NCI-H446 treated with DMSO at 0.1 percent for 48 hours (cell line): ENCODE measurements at regions not wholly inside any gene's neighbourhood (a gene's known extent, or its start where the extent isn't known, plus 50 kb on each side); places are given as distances from the start of the nearest gene placed in this dataset.

Source experiments
- DNase-seq: peaks from one replicate; lab custom pipeline; 2025; lab: John Stamatoyannopoulos, UW

DNA sequence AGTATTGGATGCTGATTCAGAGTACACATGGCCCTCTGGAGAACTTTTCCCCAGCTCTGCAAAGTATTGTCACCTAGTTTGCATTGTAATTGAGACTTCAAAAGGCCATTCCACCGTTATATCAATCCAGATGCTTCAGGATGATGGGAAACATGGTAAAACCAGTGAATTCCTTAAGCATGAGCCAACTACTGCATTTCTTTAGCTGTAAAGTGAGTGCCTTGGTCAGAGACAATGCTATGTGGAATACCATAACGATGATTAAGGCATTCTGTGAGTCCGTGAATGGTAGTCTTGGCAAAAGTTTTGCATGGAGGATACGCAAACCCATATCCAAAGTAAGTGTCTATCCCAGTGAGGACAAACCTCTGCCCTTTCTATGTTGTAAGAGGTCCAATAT is 355.2 kb downstream of the DCAF12L2 start:
- DNase-seq, result no peak

DNA sequence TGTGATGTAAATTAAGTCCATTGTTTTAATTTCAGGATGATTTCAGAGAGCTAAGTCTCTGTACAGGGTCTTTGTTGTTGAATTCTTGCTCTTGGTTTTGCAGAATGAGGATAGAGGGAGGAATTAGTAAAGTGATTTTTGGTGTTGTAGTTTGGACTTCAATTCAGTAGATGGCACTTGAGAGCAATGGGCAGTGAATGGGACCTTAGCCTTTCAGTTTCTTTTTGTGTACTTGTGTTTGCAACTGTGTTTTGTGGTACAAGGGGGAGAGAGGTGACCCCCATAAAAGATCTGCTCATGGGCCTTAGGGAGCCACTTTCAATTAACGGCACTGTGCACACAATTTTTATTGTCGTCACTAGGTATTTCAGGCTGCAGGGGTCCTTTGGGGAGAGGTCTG is 340.0 kb downstream of the DCAF12L2 start:
- DNase-seq, result no peak

DNA sequence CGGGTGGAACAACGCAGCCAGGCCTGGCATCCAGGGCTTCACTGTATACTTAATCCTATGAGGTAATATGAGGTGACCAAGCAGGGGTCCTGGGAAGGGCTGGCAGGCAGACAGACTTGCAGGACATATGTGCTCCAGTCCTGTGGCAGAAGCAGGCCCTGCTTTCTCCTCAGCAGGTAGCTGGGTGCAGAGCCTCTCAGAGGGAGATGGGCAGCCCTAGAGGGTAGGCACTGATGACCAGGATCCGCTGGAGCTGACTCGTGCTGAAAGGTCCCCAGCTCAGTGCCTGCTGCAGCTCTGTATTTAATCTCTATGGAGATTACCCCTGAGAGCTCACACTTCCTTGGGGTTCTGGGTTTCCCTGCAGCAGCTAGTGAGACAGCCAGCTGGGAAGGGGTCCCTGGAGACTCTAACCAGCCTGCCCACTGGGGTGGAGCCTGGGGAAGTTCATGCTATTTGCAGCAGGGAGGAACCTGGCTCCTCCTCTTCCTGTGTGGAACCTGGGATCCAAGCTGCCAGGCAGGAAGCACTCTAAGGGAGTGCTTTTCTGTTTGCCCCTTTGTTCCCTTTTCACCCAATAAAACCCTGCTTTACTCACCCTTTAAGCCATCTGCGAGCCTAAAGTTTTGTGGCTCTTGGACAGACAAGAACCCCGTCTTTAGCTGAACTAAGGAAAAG is 339.2 kb downstream of the DCAF12L2 start:
- DNase-seq, result no peak

DNA sequence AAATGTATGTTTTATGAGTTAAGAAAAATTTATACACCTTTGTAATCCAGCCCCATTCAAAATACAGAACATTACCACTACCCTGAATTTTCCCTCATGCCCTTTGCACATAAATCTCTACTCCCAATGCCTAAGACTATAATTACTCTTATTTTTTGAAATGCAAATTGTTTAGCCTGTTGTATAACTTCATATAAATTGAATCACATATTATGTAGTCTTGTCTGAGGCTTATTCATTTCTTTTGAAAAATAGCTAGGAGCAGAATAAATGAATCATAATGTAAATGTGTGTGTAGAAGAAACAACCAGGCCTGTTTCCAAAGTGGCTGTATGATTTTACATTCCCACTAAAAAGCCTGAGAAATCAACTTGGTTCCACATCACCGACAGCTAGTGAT is 319.8 kb downstream of the DCAF12L2 start:
- DNase-seq, result no peak

DNA sequence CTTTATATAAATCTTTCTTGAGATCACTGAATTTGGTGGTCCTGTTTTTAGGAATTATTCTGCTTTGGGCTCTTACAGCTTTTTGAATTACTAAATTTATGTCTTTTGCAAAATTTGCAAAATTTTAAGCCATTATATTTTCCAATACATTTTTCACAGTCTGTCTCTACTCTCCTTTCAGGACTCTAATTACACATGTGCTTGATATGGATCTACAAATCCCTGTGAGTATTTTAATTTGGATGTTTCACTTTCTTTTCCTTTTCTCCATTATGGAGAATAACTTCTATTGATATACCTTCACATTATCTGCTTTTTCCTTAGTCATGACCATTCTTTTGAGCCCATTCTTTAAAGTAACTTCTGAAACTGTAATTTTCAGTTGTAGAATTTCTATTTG is 315.4 kb downstream of the DCAF12L2 start:
- no peak for DNase-seq

DNA sequence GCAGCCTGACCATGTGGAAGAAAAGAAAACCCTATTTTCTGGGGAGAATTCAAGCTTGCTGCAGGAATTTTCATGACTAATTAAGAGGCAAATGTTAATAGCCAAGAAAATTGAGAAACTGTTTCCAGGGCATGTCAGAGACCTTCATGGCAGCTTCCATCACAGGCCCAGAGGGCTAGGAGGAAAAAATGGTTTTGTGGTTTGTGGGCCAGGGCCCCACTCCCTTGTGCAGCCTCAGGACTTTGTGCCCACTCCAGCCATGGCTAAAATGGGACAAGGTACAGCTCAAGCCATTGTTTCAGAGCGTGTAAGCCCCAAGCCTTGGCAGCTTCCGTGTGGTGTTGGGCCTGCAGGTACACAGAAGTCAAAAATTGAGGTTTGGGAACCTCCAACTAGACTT is 282.9 kb downstream of the DCAF12L2 start:
- no peak for DNase-seq

DNA sequence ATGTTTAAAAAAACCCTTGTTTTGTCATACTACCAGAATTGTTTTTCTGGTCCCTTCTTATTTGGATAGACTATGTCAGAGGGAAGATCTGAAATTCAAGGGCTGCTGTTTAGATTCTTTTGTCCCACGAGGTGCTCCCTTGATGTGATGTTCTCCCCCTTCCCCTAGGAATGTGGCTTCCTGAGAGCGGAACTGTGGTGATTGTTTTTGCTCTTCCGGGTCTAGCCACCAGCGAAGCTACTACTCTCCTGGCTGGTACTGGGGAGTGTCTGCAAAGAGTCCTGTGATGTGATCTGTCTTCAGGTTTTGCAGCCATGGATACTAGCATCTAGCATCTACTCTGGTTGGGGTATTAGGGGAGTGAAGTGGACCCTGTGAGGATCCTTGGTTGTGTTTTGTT is 271.1 kb downstream of the DCAF12L2 start:
- DNase-seq, result no peak

DNA sequence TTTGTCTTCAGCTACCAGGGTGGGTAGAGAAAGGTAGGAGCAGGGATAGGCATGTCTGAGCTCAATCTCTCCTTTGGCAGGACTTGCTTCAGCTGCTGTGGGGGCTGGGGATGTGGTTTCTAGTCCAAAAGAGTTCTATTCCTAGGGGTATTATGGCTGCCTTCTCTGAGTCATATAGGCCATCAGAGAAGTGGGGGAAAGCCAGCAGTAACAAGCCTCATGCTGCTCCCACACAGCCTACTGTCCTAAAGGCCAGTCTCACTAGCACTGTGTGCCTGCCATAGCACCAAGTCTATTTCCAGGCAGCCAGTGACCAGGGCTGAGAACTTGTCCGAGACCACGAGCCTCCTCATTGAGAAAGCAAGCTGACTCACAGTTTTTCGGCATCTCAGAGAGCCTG is 270.6 kb downstream of the DCAF12L2 start:
- no peak for DNase-seq

DNA sequence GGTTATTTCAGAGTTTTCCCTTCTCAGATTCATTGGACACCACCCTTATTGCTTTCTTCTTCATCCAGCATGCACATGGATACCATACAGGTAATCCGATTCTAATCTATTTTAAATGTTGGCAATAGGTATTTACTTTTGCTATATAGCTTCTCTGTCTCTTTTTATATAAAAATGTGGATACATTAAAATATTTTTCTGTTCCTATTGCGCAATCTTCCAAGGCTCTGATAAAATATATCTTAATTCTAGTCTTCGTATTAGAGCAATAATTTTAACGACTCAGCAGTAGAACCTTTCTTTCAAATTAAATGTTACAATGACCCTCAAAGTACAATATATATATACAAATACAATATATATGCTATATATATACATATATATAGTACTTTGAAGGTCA is 239.8 kb downstream of the DCAF12L2 start:
- no peak for DNase-seq

DNA sequence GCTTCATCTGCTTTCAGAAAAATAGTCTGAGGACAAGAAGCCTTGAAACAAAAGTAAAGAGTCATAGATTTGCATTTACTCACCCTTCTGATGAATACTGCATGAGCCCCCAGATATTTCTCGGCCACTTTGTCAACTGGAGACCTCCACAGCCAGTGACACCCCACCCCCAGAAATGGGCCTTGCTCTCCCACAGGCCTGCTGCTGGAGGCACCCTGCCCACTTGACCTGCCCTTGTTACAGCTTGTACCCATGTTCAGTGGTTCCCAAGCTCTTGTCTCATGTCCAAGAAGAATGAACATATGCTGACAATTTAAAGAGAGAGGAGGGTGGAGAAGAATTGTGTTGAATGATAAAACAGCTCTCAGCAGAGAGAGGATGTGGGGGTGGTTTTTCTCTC is 225.1 kb downstream of the DCAF12L2 start:
- DNase-seq, result no peak

DNA sequence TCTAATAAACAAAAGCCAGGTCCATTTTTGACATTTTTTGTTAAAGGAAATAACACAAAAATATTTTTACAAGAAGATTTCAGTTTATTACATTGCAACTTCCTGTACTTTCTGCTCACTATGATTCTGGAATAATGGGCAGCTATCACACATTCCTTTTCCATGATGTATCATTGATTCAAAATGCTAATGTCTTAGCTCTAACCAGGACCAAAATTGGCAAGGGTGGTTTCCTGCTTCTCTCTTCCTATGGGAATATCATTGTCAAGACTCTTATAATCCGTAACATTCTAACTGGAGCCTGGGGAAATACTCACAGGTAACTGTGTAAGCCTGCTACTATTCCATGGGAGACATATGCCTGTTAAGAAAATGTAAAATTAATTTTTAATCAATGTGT is 218.6 kb downstream of the DCAF12L2 start:
- no peak for DNase-seq

DNA sequence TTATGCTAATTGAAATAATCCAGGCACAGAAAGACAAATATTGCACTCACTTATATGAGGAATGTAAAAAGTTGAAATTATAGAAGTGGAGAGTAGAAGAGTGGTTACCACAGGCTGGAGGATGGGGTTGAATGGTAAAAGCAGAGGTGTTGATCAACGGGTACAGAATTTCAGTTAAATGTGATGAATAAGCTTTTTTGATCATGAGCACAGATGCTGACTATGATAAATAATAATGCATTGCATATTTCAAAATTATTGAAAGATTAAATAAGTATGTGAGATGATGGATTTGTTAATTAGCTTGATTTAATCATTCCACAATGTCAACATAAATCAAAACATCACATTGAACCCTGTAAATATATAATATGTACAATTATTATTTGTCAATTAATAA is 213.1 kb downstream of the DCAF12L2 start:
- no peak for DNase-seq

DNA sequence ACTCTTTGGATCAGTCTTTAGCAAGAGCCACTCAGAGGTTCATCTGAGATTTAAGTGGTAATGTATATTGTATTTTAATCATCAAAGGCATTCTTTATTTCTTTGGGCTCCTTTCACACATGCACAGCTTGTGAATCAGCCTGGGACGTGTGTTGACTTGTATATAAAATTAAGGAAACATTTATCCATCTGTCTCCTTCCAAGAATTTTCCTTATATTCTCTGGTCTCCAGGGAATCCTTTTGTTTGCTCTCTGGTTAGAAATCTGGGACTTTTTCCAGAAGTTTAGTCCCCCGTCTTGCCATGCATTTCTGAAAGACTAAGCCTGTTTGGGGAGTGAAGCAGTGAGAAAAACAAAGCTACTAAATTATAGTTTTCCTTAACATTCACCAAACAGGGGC is 212.3 kb downstream of the DCAF12L2 start:
- DNase-seq, result peak; percentile 88

DNA sequence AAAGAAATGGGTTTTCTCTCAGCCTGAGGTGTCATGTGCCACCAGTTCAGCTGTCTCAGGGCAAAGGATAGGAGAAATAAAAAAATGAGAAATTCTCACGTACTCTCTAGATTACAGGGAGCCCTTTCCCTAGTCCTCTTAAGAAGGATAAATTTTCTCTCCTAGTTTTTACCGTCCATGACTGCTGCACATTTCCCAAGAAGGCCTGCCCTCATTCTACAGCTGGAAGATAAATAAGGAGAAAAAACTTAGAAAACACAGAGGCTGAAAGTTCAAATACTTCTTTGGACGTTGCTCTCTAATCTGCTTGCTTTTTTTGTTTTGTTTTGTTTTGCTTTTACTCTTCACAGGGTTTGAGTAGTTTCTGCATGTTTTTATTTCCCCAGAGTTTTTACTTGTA is 211.9 kb downstream of the DCAF12L2 start:
- DNase-seq, result no peak

DNA sequence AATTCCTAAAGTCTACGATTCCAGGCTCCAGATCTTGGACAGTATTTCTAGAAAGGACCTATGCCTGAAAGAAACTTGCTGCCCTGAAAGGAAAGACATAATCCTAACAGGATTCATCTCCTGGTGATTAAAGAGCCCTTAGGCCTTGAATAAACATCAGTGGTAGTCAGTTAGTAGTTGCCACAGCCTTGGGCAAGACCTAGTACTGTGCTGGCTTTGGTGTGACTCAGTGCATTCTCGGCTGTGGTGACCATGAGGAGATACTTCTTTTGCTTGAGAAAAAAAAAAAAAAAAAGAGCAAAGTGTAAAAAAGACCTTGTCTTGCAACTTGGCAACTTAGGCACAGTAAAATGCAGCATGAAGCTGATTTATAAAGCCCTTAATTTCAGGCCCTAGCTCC is 188.2 kb downstream of the DCAF12L2 start:
- no peak for DNase-seq

DNA sequence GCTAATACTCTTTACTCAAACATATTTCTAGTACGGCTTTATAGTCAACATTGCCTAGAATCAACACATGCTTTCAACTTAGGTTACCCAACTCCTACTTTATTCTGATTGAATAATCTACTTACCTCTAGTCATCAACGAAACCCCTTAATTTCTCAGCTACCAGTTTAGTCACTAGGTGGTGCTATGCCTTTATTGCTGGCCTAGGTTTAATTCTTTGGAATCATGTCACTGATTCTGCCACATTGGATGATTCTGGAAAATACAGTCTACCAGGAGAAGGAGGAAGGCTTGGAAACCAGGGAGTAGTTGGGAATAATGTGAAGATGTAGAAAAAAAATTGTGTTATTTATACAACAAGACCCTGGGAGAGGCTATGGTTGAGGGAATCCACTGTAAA is 167.7 kb downstream of the DCAF12L2 start:
- DNase-seq, result peak; percentile 8

DNA sequence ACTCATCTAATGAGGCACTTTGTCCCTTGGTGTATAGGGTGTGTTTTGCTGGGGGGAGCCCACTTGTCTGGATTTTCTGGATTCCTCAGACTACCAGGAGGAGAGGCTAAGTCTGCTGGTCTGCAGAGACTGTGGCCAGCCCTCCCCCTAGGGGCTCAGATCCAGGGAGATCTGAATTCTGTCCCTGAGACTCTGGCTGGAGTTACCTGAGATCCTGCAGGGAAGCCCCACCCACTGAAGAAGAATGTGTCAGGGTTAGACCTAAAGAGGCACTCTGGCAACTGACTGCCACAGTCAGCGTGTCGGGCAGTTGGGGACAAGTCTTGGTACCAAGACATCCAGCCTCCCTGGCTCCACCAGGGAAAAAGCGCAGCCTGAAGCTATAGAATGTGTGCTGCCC is 138.9 kb downstream of the DCAF12L2 start:
- no peak for DNase-seq

DNA sequence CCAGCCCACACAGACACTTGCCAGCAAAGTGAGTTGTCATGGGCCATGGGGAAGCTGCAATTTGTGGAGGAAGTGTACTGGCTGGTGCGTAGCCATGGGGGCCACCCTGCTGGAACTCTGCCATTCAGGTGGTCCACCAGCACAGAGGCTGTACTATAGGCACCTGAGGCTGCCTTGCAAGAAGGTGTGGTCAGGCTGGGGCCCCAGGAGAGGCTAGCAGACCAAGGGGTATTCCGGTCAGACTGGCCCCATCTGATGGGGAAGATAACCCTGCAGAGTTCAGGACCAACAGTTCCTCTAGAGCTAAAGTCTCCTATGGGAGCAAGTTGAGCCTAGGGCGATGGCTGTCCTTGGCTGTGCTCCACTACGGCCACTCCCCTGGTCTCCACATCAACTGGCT is 136.1 kb downstream of the DCAF12L2 start:
- DNase-seq, result no peak

DNA sequence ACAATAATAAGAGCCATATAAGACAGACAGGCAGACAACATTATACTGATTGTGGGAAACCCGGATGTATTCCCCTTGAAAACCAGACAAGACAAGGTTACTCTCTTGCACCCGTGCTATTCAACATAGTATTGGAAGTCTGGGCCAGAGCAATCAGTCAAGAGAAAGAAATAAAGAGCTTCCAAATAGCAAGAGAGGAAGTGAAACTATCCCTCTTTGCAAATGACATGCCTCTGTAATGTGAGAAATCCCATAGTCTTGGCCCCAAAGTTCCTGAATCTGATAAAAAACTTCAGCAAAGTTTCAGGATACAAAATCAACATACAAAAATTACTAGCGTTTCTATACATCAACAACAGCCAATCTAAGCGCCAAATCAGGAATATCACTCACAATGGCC is 102.1 kb downstream of the DCAF12L2 start:
- no peak for DNase-seq

DNA sequence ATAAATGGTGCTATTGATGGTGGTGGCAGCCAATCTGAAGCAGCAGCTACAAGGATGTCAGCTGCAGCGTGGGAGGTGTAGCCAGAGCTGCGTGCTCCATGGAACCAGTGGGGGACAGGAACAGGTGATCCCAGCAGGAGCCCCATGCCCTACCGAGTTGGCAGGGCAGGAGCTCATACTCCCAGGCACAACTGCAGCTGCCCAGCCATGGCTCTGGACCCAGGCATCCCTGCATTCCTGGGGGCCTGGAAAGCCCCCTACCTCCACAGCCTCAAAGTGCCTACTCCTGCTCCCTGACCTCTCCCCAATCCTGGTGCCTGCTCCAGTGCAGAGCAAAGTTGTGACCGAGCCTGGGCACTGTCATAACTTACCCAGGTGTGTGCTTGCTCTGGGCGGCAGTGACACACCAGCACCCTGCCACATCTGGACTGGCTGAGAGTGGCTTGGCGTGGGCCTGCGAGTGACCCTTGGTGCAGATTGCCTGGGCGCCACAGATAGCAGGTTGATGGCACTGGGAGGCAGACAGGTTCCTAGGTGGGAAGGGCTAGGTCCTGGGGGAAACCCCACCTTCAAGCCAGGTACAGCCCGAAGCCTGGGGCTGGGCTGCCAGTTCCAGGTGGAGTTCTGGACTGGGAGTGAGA is 101.1 kb downstream of the DCAF12L2 start:
- no peak for DNase-seq

DNA sequence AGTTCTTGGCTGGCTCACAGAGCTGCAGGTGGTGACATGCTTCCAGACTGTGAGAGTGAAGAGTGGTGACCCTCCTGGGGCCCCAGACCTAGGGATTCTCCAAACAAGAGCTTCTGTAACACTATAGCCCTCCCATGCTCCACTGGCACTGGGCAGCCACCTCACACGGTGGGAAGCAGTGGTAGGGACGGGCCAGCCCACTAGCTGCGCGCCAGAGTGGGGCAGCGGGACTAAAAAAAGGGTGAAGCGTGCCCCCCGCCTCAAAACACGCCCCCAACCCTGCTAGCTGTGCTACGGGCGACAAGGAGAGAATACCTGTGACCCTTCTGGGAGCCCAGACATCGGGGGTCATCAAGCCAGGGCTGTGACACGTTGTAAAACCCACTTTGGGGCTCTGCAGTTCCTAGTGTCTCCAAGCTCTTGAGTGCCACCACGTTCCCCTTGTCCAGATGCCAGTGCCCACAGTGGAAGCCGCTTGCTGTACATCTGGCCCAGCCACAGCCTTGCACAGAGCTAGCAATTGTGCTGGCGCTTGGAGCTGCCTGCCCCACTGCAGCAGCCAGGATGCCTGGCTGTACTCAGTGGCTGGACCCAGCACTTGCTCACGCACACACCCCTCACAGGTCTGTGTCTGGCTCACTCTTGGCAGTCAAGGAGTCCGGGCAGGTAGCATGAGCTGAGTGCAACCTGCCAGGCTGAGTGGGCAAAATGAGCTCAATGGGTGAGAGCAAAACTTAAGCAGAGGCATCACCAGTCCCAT is 100.0 kb downstream of the DCAF12L2 start:
- DNase-seq, result no peak
